Sigmoid colon (tissue), 6 donors: ENCODE measurements at regions not wholly inside any gene's neighbourhood (a gene's known extent, or its start where the extent isn't known, plus 50 kb on each side); places are given as distances from the start of the nearest gene placed in this dataset.
A peak's percentile ranks its signal among the peaks of the same experiment; 100 is the strongest.

Source experiments
- DNase-seq: peaks from one replicate; pipeline ENCODE4 v3.0.0-alpha.2; 2019
- H3K27ac ChIP-seq, 4 donors: fragments of 200-600 bp; sonication (generic); one replicate each; pipeline ENCODE4 v1.5.1; 2016 to 2019; ENCODE audit warnings: mild to moderate bottlenecking in 1 of 4
- H3K27me3 ChIP-seq, 3 donors: fragments of 200-600 bp; sonication (generic); one replicate each; pipeline ENCODE4 v1.5.1; 2019; ENCODE audit warnings: mild to moderate bottlenecking in 1 of 3
- H3K36me3 ChIP-seq, 4 donors: fragments of 200-600 bp; sonication (generic); one replicate each; pipeline ENCODE4 v1.5.1; 2016 to 2019
- H3K4me1 ChIP-seq, 4 donors: fragments of 200-600 bp; sonication (generic); one replicate each; pipeline ENCODE4 v1.5.1; 2017 to 2019
- H3K4me3 ChIP-seq, 4 donors: fragments of 200-600 bp; sonication (generic); one replicate each; pipeline ENCODE4 v1.5.1; 2017 to 2019; ENCODE audit warnings: mild to moderate bottlenecking in 2 of 4, moderate library complexity in 1 of 4
- H3K9me3 ChIP-seq, 4 donors: fragments of 200-600 bp in 3 of 4; sonication (generic) in 3 of 4; one replicate each; pipeline versions ENCODE4 v1.5.1 to v1.6.1; 2013 to 2019
- EP300 ChIP-seq, 4 donors: sonication (generic); formaldehyde crosslinking; IDR thresholded peaks; one replicate each; pipeline ENCODE4 v1.6.1; 2017; ENCODE audit warnings: antibody characterized with exemption in 4 of 4
- POLR2A ChIP-seq, 2 donors: fragments of 450-650 bp; IDR thresholded peaks; one replicate each; pipeline ENCODE4 v1.6.1; 2016; ENCODE audit warnings: antibody characterized with exemption in 2 of 2, mild to moderate bottlenecking in 2 of 2, moderate library complexity in 2 of 2
- POLR2AphosphoS5 ChIP-seq, 4 donors: sonication (generic); formaldehyde crosslinking; IDR thresholded peaks; one replicate each; pipeline ENCODE4 v1.6.1; 2017; ENCODE audit warnings: antibody characterized with exemption in 4 of 4
- WGBS, 2 donors: extraction: QIAGEN DNeasy Blood & Tissue Kit; methylation state at CpG; one replicate each; pipeline ENCODE4 v1.1.7; 2013; 5-methylcytosine and 5-hydroxymethylcytosine counted together
- intact Hi-C: fragments of 100-400 bp; cut with DNase I; formaldehyde crosslinking; loops from one replicate; pipeline ENCODE4 v1.15.1; 2023
- TF ChIP-seq, protein P1 (sequence below), 4 experiments: fragments of 450-650 bp in 3 of 4; fragments of 200-600 bp in 1 of 4; IDR thresholded peaks; one replicate each; pipeline ENCODE4 v1.5.1; 2016 to 2019; ENCODE audit warnings: antibody characterized with exemption in 4 of 4, mild to moderate bottlenecking in 3 of 4, moderate library complexity in 2 of 4
- donor health status: healthy with polysubstance abuse.
- donor health status: healthy.

DNA sequence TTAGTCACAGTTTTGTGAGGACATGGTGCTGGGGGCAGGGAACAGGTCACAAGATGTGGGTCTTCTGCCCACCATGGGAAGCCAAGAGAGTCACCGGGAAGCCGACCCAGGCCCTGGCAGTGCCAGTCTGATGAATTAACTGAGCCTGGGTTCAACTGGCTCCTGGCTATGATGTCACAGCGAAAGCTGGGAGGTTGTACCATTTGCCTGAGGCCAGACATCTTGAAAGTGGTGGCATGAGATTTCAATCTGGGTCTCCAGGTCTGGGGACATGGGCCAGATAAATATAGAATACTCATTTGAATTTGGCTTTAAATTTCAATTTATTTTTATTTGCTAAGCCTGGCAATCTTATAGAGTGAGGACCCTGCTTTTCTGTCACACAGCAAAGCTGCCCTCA is 280.9 kb downstream of the NSG2 start:
- Histone ChIP-seq H3K4me1 (no peaks in the 10 kb centered on the region), H3K27ac (no peak overlapping the region), H3K36me3 (no peaks in the 10 kb centered on the region), H3K27me3 (peaks cover 0 to 36% (median 17%) of the 10 kb centered on the region in 3 donors), H3K9me3 (no peaks in the 10 kb centered on the region), H3K4me3 (no peak overlapping the region)
- DNase-seq, result no peak
- no peak for TF ChIP-seq POLR2AphosphoS5 (IDR thresholded peaks at IDR 0.05)
- WGBS, 2 donors, result 57 to 61% methylated on average over 3 of the region's 3 CpGs
- intact Hi-C loops, result no loop called here

DNA sequence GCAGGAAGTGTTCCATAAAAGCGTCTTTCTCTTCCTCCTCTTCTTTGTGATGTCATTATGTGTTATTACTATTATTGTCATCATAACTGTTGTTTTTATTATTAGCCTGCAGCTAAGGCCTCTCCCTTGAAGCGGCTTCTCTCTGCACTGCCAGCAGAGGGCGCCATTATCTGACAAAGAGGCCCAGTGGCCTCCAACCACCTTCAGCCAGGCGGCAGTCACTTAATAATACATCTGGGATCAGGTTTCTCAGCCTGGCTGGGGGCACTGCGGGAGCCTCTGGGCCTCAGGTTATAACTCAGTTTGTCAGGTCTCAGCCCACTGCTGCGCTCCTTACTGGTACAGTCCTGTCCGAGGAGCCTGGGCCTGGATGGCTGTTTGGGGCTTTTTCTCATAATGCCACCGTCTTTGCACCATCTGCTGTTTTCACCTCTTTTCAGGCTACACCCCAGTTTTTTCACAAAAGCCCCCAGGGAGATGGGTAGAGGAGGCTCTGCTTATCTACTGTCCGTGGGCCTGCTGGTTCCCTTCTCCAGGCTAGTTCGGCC is 281.9 kb downstream of the NSG2 start:
- H3K27ac ChIP-seq, result no peak overlapping the region
- H3K4me1 ChIP-seq, result no peaks in the 10 kb centered on the region
- H3K27me3 ChIP-seq, result peaks cover 0 to 27% (median 8%) of the 10 kb centered on the region in 3 donors
- no peaks in the 10 kb centered on the region for H3K9me3 ChIP-seq
- WGBS, 2 donors, result 28 to 36% methylated on average over 10 of the region's 10 CpGs
- no peak overlapping the region for H3K4me3 ChIP-seq
- TF ChIP-seq POLR2AphosphoS5 (IDR thresholded peaks at IDR 0.05) (no peak), POLR2A (IDR thresholded peaks at IDR 0.05) (no peak)
- TF ChIP-seq, protein P1, sequence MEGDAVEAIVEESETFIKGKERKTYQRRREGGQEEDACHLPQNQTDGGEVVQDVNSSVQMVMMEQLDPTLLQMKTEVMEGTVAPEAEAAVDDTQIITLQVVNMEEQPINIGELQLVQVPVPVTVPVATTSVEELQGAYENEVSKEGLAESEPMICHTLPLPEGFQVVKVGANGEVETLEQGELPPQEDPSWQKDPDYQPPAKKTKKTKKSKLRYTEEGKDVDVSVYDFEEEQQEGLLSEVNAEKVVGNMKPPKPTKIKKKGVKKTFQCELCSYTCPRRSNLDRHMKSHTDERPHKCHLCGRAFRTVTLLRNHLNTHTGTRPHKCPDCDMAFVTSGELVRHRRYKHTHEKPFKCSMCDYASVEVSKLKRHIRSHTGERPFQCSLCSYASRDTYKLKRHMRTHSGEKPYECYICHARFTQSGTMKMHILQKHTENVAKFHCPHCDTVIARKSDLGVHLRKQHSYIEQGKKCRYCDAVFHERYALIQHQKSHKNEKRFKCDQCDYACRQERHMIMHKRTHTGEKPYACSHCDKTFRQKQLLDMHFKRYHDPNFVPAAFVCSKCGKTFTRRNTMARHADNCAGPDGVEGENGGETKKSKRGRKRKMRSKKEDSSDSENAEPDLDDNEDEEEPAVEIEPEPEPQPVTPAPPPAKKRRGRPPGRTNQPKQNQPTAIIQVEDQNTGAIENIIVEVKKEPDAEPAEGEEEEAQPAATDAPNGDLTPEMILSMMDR (IDR thresholded peaks at IDR 0.05), result peak in 2 of 4 experiments; percentile 19 to 40
- H3K36me3 ChIP-seq, result no peaks in the 10 kb centered on the region
- intact Hi-C loops, result no loop called here
- no peak for DNase-seq

DNA sequence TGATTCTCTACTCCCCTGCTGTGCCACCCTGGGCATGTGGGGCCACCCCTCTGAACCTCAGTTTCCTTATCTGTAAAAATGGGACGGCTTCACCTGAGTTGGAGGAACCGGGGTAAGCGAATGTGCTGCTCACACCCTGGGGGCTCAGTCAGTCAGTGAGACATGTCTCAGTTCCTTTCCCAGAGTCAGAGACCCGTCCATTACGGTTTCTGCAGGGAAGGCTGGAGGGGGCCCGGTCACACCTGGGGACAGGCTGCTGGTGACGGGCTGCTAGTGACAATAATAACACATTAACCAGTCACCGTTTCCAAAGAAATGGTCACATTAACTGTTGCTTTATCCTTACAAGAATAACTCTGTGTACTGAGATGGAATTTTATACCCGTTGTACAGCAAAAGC is 282.4 kb downstream of the NSG2 start:
- no peaks in the 10 kb centered on the region for H3K9me3 ChIP-seq
- H3K27me3 ChIP-seq, result peaks cover 0 to 26% (median 4%) of the 10 kb centered on the region in 3 donors
- no peak for DNase-seq
- no peaks in the 10 kb centered on the region for H3K4me1 ChIP-seq
- H3K4me3 ChIP-seq, result no peak overlapping the region
- intact Hi-C loops, result no loop called here
- no peak for TF ChIP-seq EP300 (IDR thresholded peaks at IDR 0.05)
- TF ChIP-seq, protein P1 (IDR thresholded peaks at IDR 0.05), result no peak
- 85 to 89% methylated on average over 9 of the region's 9 CpGs for WGBS, 2 donors
- H3K36me3 ChIP-seq, result no peaks in the 10 kb centered on the region
- no peak overlapping the region for H3K27ac ChIP-seq

DNA sequence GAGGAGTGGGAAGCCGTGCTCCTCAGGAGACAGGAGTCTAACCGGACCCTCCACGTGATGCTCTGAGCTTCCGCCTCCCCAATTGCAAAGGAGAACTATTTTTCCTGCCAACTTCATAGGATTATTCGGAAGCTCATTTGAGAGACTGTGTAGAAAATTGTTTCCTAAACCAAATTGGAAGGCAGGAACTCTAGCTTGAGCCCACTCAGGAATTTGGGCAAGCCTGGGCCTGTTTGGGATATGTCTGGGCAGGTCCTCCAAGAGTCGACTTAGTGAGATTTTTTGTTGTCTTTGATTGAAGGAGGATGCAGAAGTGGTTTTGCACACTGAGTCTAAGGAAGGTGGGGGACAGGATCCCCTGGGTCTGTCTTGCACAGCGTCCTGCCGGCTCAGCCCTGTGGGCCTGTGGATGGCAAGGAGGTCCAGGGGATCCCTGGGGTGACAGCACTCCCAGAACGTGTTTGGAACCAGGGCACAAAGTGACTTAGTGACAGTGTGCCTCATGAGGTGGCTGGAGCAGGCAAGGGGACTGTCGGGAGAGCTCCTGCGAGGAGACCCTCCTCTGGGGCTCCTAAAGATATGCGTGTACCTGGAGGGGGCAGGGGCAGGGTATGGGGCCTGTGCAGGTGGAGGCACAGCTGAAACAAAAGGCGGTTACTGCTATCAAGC is 283.3 kb downstream of the NSG2 start:
- no peak overlapping the region for H3K4me3 ChIP-seq
- H3K27me3 ChIP-seq, result peaks cover 0 to 26% (median 0%) of the 10 kb centered on the region in 3 donors
- TF ChIP-seq POLR2AphosphoS5 (IDR thresholded peaks at IDR 0.05) (no peak), EP300 (IDR thresholded peaks at IDR 0.05) (no peak), POLR2A (IDR thresholded peaks at IDR 0.05) (no peak)
- H3K27ac ChIP-seq, result no peak overlapping the region
- intact Hi-C loops, result no loop called here
- no peaks in the 10 kb centered on the region for H3K4me1 ChIP-seq
- H3K36me3 ChIP-seq, result no peaks in the 10 kb centered on the region
- no peaks in the 10 kb centered on the region for H3K9me3 ChIP-seq
- no peak for DNase-seq
- WGBS, 2 donors, result 68% methylated on average over 13 of the region's 13 CpGs

DNA sequence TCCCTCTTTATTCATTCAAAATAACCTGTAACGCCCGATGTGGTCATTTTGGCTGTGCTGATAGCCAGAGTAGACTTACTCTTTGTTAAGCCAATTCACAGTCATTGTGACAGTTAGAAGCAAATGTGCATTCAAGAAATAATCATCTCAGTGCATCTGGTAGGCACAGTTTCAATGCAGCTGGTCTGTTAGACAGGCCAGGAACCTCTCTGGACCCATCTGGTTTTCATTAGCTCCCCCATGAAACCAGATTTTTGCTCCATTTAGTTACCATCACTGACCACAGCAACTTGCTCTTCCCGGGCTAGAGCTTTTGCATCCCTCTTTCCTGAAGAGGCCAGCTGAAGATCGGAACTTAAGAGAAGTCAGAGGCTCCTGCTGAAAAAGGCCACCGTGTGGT is 284.2 kb downstream of the NSG2 start:
- no peaks in the 10 kb centered on the region for H3K4me1 ChIP-seq
- intact Hi-C loops, result no loop called here
- 63 to 70% methylated on average over 5 of the region's 5 CpGs for WGBS, 2 donors
- no peaks in the 10 kb centered on the region for H3K9me3 ChIP-seq
- no peaks in the 10 kb centered on the region for H3K36me3 ChIP-seq
- peaks cover 0 to 20% (median 0%) of the 10 kb centered on the region in 3 donors for H3K27me3 ChIP-seq
- H3K27ac ChIP-seq, result no peak overlapping the region
- no peak for DNase-seq
- H3K4me3 ChIP-seq, result no peak overlapping the region
- TF ChIP-seq POLR2AphosphoS5 (IDR thresholded peaks at IDR 0.05), result no peak
- TF ChIP-seq, protein P1 (IDR thresholded peaks at IDR 0.05), result no peak
- no peak for TF ChIP-seq POLR2A (IDR thresholded peaks at IDR 0.05)
- TF ChIP-seq EP300 (IDR thresholded peaks at IDR 0.05), result no peak
